GM12891 (cell line): ENCODE measurements at regions not wholly inside any gene's neighbourhood (a gene's known extent, or its start where the extent isn't known, plus 50 kb on each side); places are given as distances from the start of the nearest gene placed in this dataset.

Experiments used
- DNase-seq: peaks from one replicate; pipeline ENCODE4 v3.0.0; 2011; ENCODE audit warnings: low spot score; ENCODE audit not compliant: insufficient read length
- FAIRE-seq: peaks from 2 replicates; lab custom pipeline; 2011; peaks lifted over from hg19 to GRCh38; lab: Jason Lieb, UNC
- PAX5 ChIP-seq: IDR thresholded peaks from 2 replicates; pipeline ENCODE4 v1.6.1; 2011; ENCODE audit warnings: low read length, moderate library complexity, mild to moderate bottlenecking; ENCODE audit not compliant: insufficient read depth, severe bottlenecking
- POLR2A ChIP-seq: IDR thresholded peaks from 2 replicates; pipeline ENCODE4 v1.6.1; 2011; ENCODE audit warnings: low read depth, low read length, control low read depth
- POLR2AphosphoS5 ChIP-seq: IDR thresholded peaks from 2 replicates; pipeline ENCODE4 v1.6.1; 2011; ENCODE audit warnings: low read depth, low read length, control low read depth
- POU2F2 ChIP-seq: IDR thresholded peaks from 2 replicates; pipeline ENCODE4 v1.6.1; 2011; ENCODE audit warnings: low read depth, mild to moderate bottlenecking, control low read depth, low read length, moderate library complexity
- SPI1 ChIP-seq: IDR thresholded peaks from 2 replicates; pipeline ENCODE4 v1.6.1; 2011; ENCODE audit warnings: low read depth, low read length, control low read depth
- TAF1 ChIP-seq: IDR thresholded peaks from 2 replicates; pipeline ENCODE4 v1.6.1; 2011; ENCODE audit warnings: low read depth, low read length, control low read depth

GRCh38 chr11:11034476-11034875 is 176.6 kb upstream of the ZBED5 start:
- TF ChIP-seq PAX5 (no peak), TAF1 (no peak), POU2F2 (no peak), SPI1 (no peak), POLR2A (no peak), POLR2AphosphoS5 (no peak)
- DNase-seq (no peak), FAIRE-seq (no peak)

- FAIRE-seq (no peak), DNase-seq (no peak)
- TF ChIP-seq PAX5 (no peak), POLR2A (no peak)
These were observed 174.2 kb upstream of the ZBED5 start for GRCh38 chr11:11032066-11032465.

GRCh38 chr11:11029027-11029426 is 171.2 kb upstream of the ZBED5 start:
- DNase-seq = no peak
- TF ChIP-seq PAX5 = no peak
- no peak for TF ChIP-seq POLR2AphosphoS5
- no peak for FAIRE-seq

GRCh38 chr11:11028017-11028692 is 170.3 kb upstream of the ZBED5 start:
- TF ChIP-seq PAX5 (no peak), TAF1 (no peak), POLR2A (no peak), POLR2AphosphoS5 (no peak), POU2F2 (no peak), SPI1 (no peak)
- peak; percentile 20 for DNase-seq

GRCh38 chr11:11027288-11027687 is 169.4 kb upstream of the ZBED5 start:
- TF ChIP-seq TAF1 (no peak), PAX5 (no peak), SPI1 (no peak), POU2F2 (no peak), POLR2A (no peak), POLR2AphosphoS5 (no peak)
- FAIRE-seq (no peak), DNase-seq (no peak)

More at GRCh38 chr11:11028017-11028692, 170.3 kb upstream of the ZBED5 start:
- FAIRE-seq = peak; percentile 75

GRCh38 chr11:11025087-11025486 is 167.2 kb upstream of the ZBED5 start:
- DNase-seq (no peak), FAIRE-seq (no peak)

GRCh38 chr11:11022125-11022730 is 164.4 kb upstream of the ZBED5 start:
- no peak for TF ChIP-seq PAX5
- no peak for TF ChIP-seq POLR2A
- TF ChIP-seq POU2F2 = no peak
- TF ChIP-seq POLR2AphosphoS5 = no peak
- TF ChIP-seq TAF1 = no peak
- TF ChIP-seq SPI1 = no peak
- FAIRE-seq = no peak
- DNase-seq = no peak

More at GRCh38 chr11:11025087-11025486, 167.2 kb upstream of the ZBED5 start:
- TF ChIP-seq TAF1 (no peak), POLR2AphosphoS5 (no peak), POLR2A (no peak), PAX5 (no peak), SPI1 (no peak), POU2F2 (no peak)

GRCh38 chr11:11021563-11021962 is 163.7 kb upstream of the ZBED5 start:
- no peak for TF ChIP-seq POLR2A
- no peak for TF ChIP-seq TAF1
- TF ChIP-seq POU2F2 = no peak
- no peak for TF ChIP-seq SPI1
- TF ChIP-seq POLR2AphosphoS5 = no peak
- TF ChIP-seq PAX5 = no peak
- FAIRE-seq (no peak), DNase-seq (no peak)

GRCh38 chr11:11020747-11021149 is 162.9 kb upstream of the ZBED5 start:
- FAIRE-seq (no peak), DNase-seq (no peak)
- TF ChIP-seq PAX5 (no peak), SPI1 (no peak), POU2F2 (no peak), POLR2AphosphoS5 (no peak), POLR2A (no peak), TAF1 (no peak)

GRCh38 chr11:11020219-11020726 is 162.4 kb upstream of the ZBED5 start:
- TF ChIP-seq SPI1 = no peak
- no peak for TF ChIP-seq POLR2A
- no peak for TF ChIP-seq PAX5
- TF ChIP-seq POU2F2 = no peak
- TF ChIP-seq TAF1 = no peak
- no peak for TF ChIP-seq POLR2AphosphoS5
- no peak for FAIRE-seq
- DNase-seq = no peak

GRCh38 chr11:11016943-11017342 is 159.1 kb upstream of the ZBED5 start:
- no peak for DNase-seq
- no peak for FAIRE-seq
- no peak for TF ChIP-seq PAX5
- TF ChIP-seq POLR2AphosphoS5 = no peak
